GM21390 (cell line): ENCODE measurements at regions not wholly inside any gene's neighbourhood (a gene's known extent, or its start where the extent isn't known, plus 50 kb on each side); places are given as distances from the start of the nearest gene placed in this dataset.

Experiments
- ATAC-seq: cut with Tn5 transposase; IDR thresholded peaks from one replicate; pipeline ENCODE4 v1.9.1; 2021; ENCODE audit not compliant: unreplicated experiment

GRCh38 chr13:73970421-73971055 lies 163.7 kb downstream of the KLF12 start:
- ATAC-seq: no peak

- peak; percentile 97 for ATAC-seq
Observed at GRCh38 chr13:73967397-73968165, 166.6 kb downstream of the KLF12 start.

- no peak for ATAC-seq
Observed at GRCh38 chr13:73966331-73966730, 167.9 kb downstream of the KLF12 start.

- no peak for ATAC-seq
Observed at GRCh38 chr13:73962284-73962683, 171.9 kb downstream of the KLF12 start.

- peak; percentile 51 for ATAC-seq
Observed at GRCh38 chr13:73961181-73961580, 173.0 kb downstream of the KLF12 start.

- ATAC-seq: no peak
Observed at GRCh38 chr13:73960474-73960873, 173.7 kb downstream of the KLF12 start.

GRCh38 chr13:73958657-73959397 lies 175.4 kb downstream of the KLF12 start:
- no peak for ATAC-seq

GRCh38 chr13:73957889-73958288 lies 176.3 kb downstream of the KLF12 start:
- ATAC-seq: no peak

- ATAC-seq: no peak
Observed at GRCh38 chr13:73956795-73957408, 177.3 kb downstream of the KLF12 start.

- no peak for ATAC-seq
Observed at GRCh38 chr13:73955977-73956500, 178.2 kb downstream of the KLF12 start.

GRCh38 chr13:73954808-73955207 lies 179.4 kb downstream of the KLF12 start:
- peak; percentile 80 for ATAC-seq

- ATAC-seq: no peak
Observed at GRCh38 chr13:73952648-73953047, 181.6 kb downstream of the KLF12 start.

GRCh38 chr13:73948848-73949529 lies 185.2 kb downstream of the KLF12 start:
- peak; percentile 57 for ATAC-seq

GRCh38 chr13:73945871-73946270 lies 188.3 kb downstream of the KLF12 start:
- ATAC-seq: no peak

- ATAC-seq: no peak
Observed at GRCh38 chr13:73945382-73945781, 188.8 kb downstream of the KLF12 start.

- no peak for ATAC-seq
Observed at GRCh38 chr13:73943965-73944233, 190.3 kb downstream of the KLF12 start.

GRCh38 chr13:73943137-73943964 lies 190.9 kb downstream of the KLF12 start:
- ATAC-seq: peak; percentile 92

- no peak for ATAC-seq
Observed at GRCh38 chr13:73941752-73942151, 192.5 kb downstream of the KLF12 start.

- ATAC-seq: no peak
Observed at GRCh38 chr13:73940098-73940497, 194.1 kb downstream of the KLF12 start.

GRCh38 chr13:73939603-73940002 lies 194.6 kb downstream of the KLF12 start:
- no peak for ATAC-seq
